HG02884 (cell line): ENCODE measurements at regions not wholly inside any gene's neighbourhood (a gene's known extent, or its start where the extent isn't known, plus 50 kb on each side); places are given as distances from the start of the nearest gene placed in this dataset.
"Not testable (repeated sequence)": the region's sequence is repeated elsewhere in the genome, so short reads cannot be mapped to it uniquely, and the experiment has no call there.

Experiments used
- ATAC-seq: cut with Tn5 transposase; IDR thresholded peaks from one replicate; pipeline ENCODE4 v1.9.1; 2021; ENCODE audit warnings: mild to moderate bottlenecking, moderate library complexity; ENCODE audit not compliant: unreplicated experiment

GRCh38 chr6:112967974-112968373, 620.8 kb downstream of the RFPL4B start:
- no peak for ATAC-seq

- ATAC-seq, result no peak
Observed at GRCh38 chr6:112971651-112972050, 624.5 kb downstream of the RFPL4B start.

- ATAC-seq, result not testable (repeated sequence)
Observed at GRCh38 chr6:112974931-112975330, 627.8 kb downstream of the RFPL4B start.

GRCh38 chr6:112976579-112976978, 629.4 kb downstream of the RFPL4B start:
- ATAC-seq, result not testable (repeated sequence)

GRCh38 chr6:112979830-112980229, 632.7 kb downstream of the RFPL4B start:
- ATAC-seq, result no peak

GRCh38 chr6:112980676-112981075, 633.5 kb downstream of the RFPL4B start:
- ATAC-seq, result no peak

- ATAC-seq, result no peak
Observed at GRCh38 chr6:112983713-112984261, 636.7 kb downstream of the RFPL4B start.

- no peak for ATAC-seq
Observed at GRCh38 chr6:112984899-112985298, 637.8 kb downstream of the RFPL4B start.

- no peak for ATAC-seq
Observed at GRCh38 chr6:112986321-112986720, 639.2 kb downstream of the RFPL4B start.

GRCh38 chr6:112988748-112989147, 641.6 kb downstream of the RFPL4B start:
- no peak for ATAC-seq

- ATAC-seq, result no peak
Observed at GRCh38 chr6:112990971-112991370, 643.8 kb downstream of the RFPL4B start.

- ATAC-seq, result no peak
Observed at GRCh38 chr6:112991912-112992311, 644.8 kb downstream of the RFPL4B start.

- no peak for ATAC-seq
Observed at GRCh38 chr6:112997421-112998085, 650.4 kb downstream of the RFPL4B start.

- no peak for ATAC-seq
Observed at GRCh38 chr6:113004054-113004453, 656.9 kb downstream of the RFPL4B start.

GRCh38 chr6:113004470-113005270, 657.5 kb downstream of the RFPL4B start:
- no peak for ATAC-seq

GRCh38 chr6:113006494-113006893, 659.4 kb downstream of the RFPL4B start:
- ATAC-seq, result no peak

GRCh38 chr6:113009682-113010081, 662.6 kb downstream of the RFPL4B start:
- ATAC-seq, result no peak

- no peak for ATAC-seq
Observed at GRCh38 chr6:113010196-113010989, 663.3 kb downstream of the RFPL4B start.

GRCh38 chr6:113011389-113011788, 664.3 kb downstream of the RFPL4B start:
- ATAC-seq, result no peak

- ATAC-seq, result no peak
Observed at GRCh38 chr6:113011801-113012200, 664.7 kb downstream of the RFPL4B start.

GRCh38 chr6:113015249-113015648, 668.1 kb downstream of the RFPL4B start:
- ATAC-seq, result no peak
